OCI-LY7 (cell line): ENCODE measurements at regions not wholly inside any gene's neighbourhood (a gene's known extent, or its start where the extent isn't known, plus 50 kb on each side); places are given as distances from the start of the nearest gene placed in this dataset.

Source experiments
- EZH2phosphoT487 ChIP-seq: fragments of 200-600 bp; sonication (generic); IDR thresholded peaks from 2 replicates; pipeline ENCODE4 v1.6.1; 2018; ENCODE audit warnings: low read depth, borderline replicate concordance, mild to moderate bottlenecking, mixed run types, antibody characterized with exemption, low read length, moderate library complexity, mixed read lengths
- TF ChIP-seq, protein P1 (sequence below): fragments of 200-600 bp; sonication (generic); conservative IDR thresholded peaks from 2 replicates; pipeline ENCODE4 v1.5.1; 2014; ENCODE audit warnings: mild to moderate bottlenecking, antibody characterized with exemption, low read length, moderate library complexity, mixed read lengths

DNA sequence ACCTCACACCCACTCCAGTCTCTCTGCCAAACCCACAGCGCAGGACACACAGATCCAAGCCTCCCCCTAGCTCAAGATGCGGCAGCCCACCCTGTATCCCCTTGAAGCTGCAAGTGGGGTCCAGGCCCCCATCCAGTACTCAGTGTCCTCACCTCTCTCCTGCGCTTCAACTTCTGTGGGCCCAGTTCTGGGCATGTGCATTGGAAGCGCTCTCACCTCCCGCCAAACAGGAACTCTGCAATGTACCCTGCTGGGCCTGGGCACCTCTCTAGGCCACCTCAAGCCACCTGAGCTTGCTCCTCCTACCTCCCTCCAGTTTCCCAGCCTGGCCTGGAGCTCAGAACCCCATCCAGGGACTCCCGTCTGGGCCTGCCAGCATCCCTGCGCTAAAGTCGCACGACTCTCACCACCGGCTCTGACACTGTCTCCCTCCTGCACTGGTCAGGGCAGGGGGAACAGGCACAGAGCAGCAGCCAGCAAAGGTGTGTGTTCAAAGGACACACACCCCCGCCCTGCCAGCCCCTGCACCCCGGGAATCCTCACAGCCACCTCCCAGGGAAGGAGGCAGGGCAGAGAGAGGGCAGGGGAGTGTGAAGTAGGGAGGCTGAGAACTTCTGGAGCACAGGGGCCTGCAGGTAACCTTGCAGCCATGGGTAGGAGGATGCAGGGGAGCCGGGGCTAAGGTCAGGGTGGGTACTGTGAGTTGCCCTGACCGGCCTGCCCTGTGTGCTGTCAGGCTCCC lies 51.7 kb upstream of the MSMB start:
- TF ChIP-seq, protein P1, sequence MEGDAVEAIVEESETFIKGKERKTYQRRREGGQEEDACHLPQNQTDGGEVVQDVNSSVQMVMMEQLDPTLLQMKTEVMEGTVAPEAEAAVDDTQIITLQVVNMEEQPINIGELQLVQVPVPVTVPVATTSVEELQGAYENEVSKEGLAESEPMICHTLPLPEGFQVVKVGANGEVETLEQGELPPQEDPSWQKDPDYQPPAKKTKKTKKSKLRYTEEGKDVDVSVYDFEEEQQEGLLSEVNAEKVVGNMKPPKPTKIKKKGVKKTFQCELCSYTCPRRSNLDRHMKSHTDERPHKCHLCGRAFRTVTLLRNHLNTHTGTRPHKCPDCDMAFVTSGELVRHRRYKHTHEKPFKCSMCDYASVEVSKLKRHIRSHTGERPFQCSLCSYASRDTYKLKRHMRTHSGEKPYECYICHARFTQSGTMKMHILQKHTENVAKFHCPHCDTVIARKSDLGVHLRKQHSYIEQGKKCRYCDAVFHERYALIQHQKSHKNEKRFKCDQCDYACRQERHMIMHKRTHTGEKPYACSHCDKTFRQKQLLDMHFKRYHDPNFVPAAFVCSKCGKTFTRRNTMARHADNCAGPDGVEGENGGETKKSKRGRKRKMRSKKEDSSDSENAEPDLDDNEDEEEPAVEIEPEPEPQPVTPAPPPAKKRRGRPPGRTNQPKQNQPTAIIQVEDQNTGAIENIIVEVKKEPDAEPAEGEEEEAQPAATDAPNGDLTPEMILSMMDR = no peak
- no peak for TF ChIP-seq EZH2phosphoT487
